Loucy (cell line): ENCODE measurements at regions not wholly inside any gene's neighbourhood (a gene's known extent, or its start where the extent isn't known, plus 50 kb on each side); places are given as distances from the start of the nearest gene placed in this dataset.

Source experiments
- EZH2phosphoT487 ChIP-seq: fragments of 200-600 bp; IDR thresholded peaks from 2 replicates; pipeline ENCODE4 v1.6.1; 2018; ENCODE audit warnings: antibody characterized with exemption, mild to moderate bottlenecking, moderate library complexity, borderline replicate concordance
- TF ChIP-seq, protein P1 (sequence below): fragments of 200-600 bp; sonication (generic); conservative IDR thresholded peaks from 2 replicates; pipeline ENCODE4 v1.5.1; 2014; ENCODE audit warnings: mild to moderate bottlenecking, antibody characterized with exemption, low read length

DNA sequence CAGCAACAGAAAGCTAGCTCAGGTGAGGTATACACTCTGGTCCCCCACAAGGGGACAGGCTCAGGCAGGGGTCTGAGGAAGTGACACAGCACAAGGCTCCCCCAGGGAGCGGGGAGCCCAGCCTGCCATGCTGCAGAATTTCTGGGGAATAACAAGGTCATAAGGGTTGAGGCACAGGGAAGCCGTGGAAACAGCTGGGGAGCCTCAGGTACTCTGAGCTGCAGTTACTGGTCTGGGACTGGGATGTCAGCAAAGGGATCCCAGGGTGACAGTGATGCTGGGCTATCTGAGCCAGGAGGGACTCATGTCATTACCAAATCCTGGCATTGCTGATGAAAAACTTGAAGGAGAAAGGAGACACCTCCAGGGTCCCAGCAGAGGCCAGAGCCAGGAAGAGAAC is 64.4 kb upstream of the NANOS1 start:
- TF ChIP-seq, protein P1, sequence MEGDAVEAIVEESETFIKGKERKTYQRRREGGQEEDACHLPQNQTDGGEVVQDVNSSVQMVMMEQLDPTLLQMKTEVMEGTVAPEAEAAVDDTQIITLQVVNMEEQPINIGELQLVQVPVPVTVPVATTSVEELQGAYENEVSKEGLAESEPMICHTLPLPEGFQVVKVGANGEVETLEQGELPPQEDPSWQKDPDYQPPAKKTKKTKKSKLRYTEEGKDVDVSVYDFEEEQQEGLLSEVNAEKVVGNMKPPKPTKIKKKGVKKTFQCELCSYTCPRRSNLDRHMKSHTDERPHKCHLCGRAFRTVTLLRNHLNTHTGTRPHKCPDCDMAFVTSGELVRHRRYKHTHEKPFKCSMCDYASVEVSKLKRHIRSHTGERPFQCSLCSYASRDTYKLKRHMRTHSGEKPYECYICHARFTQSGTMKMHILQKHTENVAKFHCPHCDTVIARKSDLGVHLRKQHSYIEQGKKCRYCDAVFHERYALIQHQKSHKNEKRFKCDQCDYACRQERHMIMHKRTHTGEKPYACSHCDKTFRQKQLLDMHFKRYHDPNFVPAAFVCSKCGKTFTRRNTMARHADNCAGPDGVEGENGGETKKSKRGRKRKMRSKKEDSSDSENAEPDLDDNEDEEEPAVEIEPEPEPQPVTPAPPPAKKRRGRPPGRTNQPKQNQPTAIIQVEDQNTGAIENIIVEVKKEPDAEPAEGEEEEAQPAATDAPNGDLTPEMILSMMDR: no peak
- no peak for TF ChIP-seq EZH2phosphoT487
